ENCODE measurements at regions not wholly inside any gene's neighbourhood (a gene's known extent, or its start where the extent isn't known, plus 50 kb on each side); places are given as distances from the start of the nearest gene placed in this dataset.

DNA sequence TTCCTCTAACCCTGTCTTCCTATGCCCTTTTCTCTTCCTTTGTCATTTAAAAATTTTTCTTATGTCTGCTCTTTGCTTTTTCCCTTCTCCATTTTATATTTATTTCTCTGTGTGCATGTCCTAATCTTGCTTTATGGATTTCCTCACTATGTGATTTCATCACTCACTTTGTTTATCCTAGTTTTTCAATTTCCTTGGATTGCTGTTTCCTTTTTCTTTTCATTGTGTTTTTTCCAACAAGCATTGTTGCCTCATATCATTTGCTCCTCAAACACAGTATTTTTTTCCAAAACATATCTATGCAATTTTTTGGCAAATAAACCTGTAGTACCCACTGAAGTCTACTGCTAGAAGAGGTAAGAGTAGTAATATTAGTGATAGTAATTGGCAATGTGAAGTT is 67.4 kb upstream of the PNPT1 start:
- no peaks in the 10 kb centered on the region for H3K36me3 ChIP-seq
- DNase-seq: no peak
- H3K27ac ChIP-seq: peak overlapping the region in 2 of 4 donors; percentile 12 to 29
- in situ Hi-C loops (cut with MboI; ENCODE audit: low pct_ligation_motif_present in 1 of 4, low pct_unique_long_range_greater_than_20kb in 1 of 4, low sequenced_read_pairs in 3 of 4): loop anchor here in 3 of 4 donors (25.0 kb wide), 1 partner anchor 201 kb away; no protein-coding TSS in a partner anchor
- H3K9me3 ChIP-seq: no peaks in the 10 kb centered on the region
- no peak overlapping the region for H3K4me3 ChIP-seq
- H3K27me3 ChIP-seq: no peaks in the 10 kb centered on the region
- no peak for TF ChIP-seq POLR2AphosphoS5 (IDR thresholded peaks at IDR 0.05)
- TF ChIP-seq, protein P1, sequence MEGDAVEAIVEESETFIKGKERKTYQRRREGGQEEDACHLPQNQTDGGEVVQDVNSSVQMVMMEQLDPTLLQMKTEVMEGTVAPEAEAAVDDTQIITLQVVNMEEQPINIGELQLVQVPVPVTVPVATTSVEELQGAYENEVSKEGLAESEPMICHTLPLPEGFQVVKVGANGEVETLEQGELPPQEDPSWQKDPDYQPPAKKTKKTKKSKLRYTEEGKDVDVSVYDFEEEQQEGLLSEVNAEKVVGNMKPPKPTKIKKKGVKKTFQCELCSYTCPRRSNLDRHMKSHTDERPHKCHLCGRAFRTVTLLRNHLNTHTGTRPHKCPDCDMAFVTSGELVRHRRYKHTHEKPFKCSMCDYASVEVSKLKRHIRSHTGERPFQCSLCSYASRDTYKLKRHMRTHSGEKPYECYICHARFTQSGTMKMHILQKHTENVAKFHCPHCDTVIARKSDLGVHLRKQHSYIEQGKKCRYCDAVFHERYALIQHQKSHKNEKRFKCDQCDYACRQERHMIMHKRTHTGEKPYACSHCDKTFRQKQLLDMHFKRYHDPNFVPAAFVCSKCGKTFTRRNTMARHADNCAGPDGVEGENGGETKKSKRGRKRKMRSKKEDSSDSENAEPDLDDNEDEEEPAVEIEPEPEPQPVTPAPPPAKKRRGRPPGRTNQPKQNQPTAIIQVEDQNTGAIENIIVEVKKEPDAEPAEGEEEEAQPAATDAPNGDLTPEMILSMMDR (IDR thresholded peaks at IDR 0.05): no peak
- TF ChIP-seq POLR2A (IDR thresholded peaks at IDR 0.05): no peak
- TF ChIP-seq EP300 (IDR thresholded peaks at IDR 0.05; ENCODE audit: low read depth): no peak
- intact Hi-C loops (cut with DNase I; ENCODE audit: low total_unique reads): no loop called here
- H3K4me1 ChIP-seq: no peaks in the 10 kb centered on the region

DNA sequence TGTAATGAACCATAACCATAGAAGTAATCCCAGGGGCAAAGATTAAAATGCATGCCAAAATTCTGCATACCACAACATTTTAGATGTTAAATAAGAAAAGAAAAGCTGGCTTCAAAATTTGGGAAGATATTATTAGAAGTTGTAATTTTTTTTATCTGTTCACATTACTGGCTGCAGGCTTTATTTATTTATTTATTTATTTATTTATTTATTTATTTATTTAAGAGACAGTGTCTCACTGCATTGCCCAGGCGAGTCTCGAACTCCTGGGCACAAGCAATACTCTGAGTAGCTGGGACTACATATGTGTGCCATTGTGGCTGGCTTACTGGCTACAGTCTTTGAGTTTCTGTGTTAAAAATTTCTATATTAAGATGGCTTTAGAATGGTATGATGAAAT is 66.5 kb upstream of the PNPT1 start:
- no peak for DNase-seq
- in situ Hi-C loops (cut with MboI; ENCODE audit: low pct_ligation_motif_present in 1 of 4, low pct_unique_long_range_greater_than_20kb in 1 of 4, low sequenced_read_pairs in 3 of 4): loop anchor here in 3 of 4 donors (25.0 kb wide), 1 partner anchor 202 kb away; no protein-coding TSS in a partner anchor
- TF ChIP-seq EP300 (IDR thresholded peaks at IDR 0.05; ENCODE audit: low read depth): no peak
- TF ChIP-seq POLR2AphosphoS5 (IDR thresholded peaks at IDR 0.05): no peak
- TF ChIP-seq, protein P1 (IDR thresholded peaks at IDR 0.05): no peak
- no peak for TF ChIP-seq POLR2A (IDR thresholded peaks at IDR 0.05)
- H3K9me3 ChIP-seq: no peaks in the 10 kb centered on the region
- H3K27ac ChIP-seq: no peak overlapping the region
- WGBS, 2 donors (ENCODE audit: low coverage in 1 of 2): 92 to 100% methylated on average over 2 of the region's 2 CpGs
- H3K36me3 ChIP-seq: no peaks in the 10 kb centered on the region
- intact Hi-C loops (cut with DNase I; ENCODE audit: low total_unique reads): no loop called here
- no peak overlapping the region for H3K4me3 ChIP-seq
- no peaks in the 10 kb centered on the region for H3K4me1 ChIP-seq
- no peaks in the 10 kb centered on the region for H3K27me3 ChIP-seq

- WGBS, 2 donors (ENCODE audit: low coverage in 1 of 2): 70 to 83% methylated on average over 5 of the region's 5 CpGs
- TF ChIP-seq POLR2A (IDR thresholded peaks at IDR 0.05) (no peak), POLR2AphosphoS5 (IDR thresholded peaks at IDR 0.05) (no peak), EP300 (IDR thresholded peaks at IDR 0.05; ENCODE audit: low read depth) (no peak)
- TF ChIP-seq, protein P1 (IDR thresholded peaks at IDR 0.05): no peak
- no peak overlapping the region for H3K4me3 ChIP-seq
- intact Hi-C loops (cut with DNase I; ENCODE audit: low total_unique reads) (no loop called here), in situ Hi-C loops (cut with MboI; ENCODE audit: low pct_ligation_motif_present in 1 of 4, low pct_unique_long_range_greater_than_20kb in 1 of 4, low sequenced_read_pairs in 3 of 4) (loop anchor here in 3 of 4 donors (25.0 kb wide), 1 partner anchor 203 kb away; no protein-coding TSS in a partner anchor)
- H3K27me3 ChIP-seq: no peaks in the 10 kb centered on the region
- H3K9me3 ChIP-seq: no peaks in the 10 kb centered on the region
- DNase-seq: no peak
- H3K4me1 ChIP-seq: no peaks in the 10 kb centered on the region
- H3K27ac ChIP-seq: no peak overlapping the region
- no peaks in the 10 kb centered on the region for H3K36me3 ChIP-seq
These were observed 65.8 kb upstream of the PNPT1 start for GRCh38 chr2:55759271-55759921.

GRCh38 chr2:55751966-55752365 is 58.3 kb upstream of the PNPT1 start:
- TF ChIP-seq EP300 (IDR thresholded peaks at IDR 0.05; ENCODE audit: low read depth) (no peak), POLR2AphosphoS5 (IDR thresholded peaks at IDR 0.05) (no peak), POLR2A (IDR thresholded peaks at IDR 0.05) (no peak)
- TF ChIP-seq, protein P1 (IDR thresholded peaks at IDR 0.05): no peak
- H3K4me1 ChIP-seq: no peaks in the 10 kb centered on the region
- no peaks in the 10 kb centered on the region for H3K27me3 ChIP-seq
- intact Hi-C loops (cut with DNase I; ENCODE audit: low total_unique reads): no loop called here
- H3K4me3 ChIP-seq: no peak overlapping the region
- no peak overlapping the region for H3K27ac ChIP-seq
- no peaks in the 10 kb centered on the region for H3K36me3 ChIP-seq
- in situ Hi-C loops (cut with MboI; ENCODE audit: low pct_ligation_motif_present in 1 of 4, low pct_unique_long_range_greater_than_20kb in 1 of 4, low sequenced_read_pairs in 3 of 4): loop anchor here in 3 of 4 donors (25.0 kb wide), 1 partner anchor 210 kb away; no protein-coding TSS in a partner anchor
- no peaks in the 10 kb centered on the region for H3K9me3 ChIP-seq
- no peak for DNase-seq
- 32 to 60% methylated on average over 1 of the region's 1 CpG for WGBS, 2 donors (ENCODE audit: low coverage in 1 of 2)

Data from transverse colon (tissue), 4 donors.